HL-60 (cell line): ENCODE measurements at regions not wholly inside any gene's neighbourhood (a gene's known extent, or its start where the extent isn't known, plus 50 kb on each side); places are given as distances from the start of the nearest gene placed in this dataset.

Experiments
- POLR2AphosphoS5 ChIP-seq: IDR thresholded peaks from 2 replicates; pipeline ENCODE4 v1.6.1; 2012; ENCODE audit warnings: low read depth
- TF ChIP-seq, protein P1 (sequence below): IDR thresholded peaks from one replicate; pipeline ENCODE4 v1.5.1; 2011; ENCODE audit warnings: low read length, control low read depth, inconsistent platforms; ENCODE audit not compliant: insufficient read depth

DNA sequence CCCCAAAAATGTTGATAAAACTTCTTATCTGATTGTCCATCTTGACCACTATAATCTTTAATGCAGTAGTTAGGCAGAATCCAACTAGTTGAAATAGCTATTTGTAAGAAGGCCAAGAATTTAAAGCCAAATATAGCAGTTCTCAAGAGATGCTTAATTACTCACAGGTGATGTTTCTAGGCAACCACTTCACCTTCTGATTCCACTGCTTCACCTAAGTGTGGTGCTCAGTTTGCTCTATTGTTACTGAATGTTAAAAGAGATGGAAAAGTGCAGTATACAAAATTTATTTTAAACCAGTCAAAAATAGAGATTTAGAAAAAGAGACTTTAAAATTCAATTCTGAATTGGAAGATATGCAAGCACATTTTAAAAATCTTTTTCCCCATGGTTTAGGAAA lies 539.4 kb downstream of the ZNF804A start:
- TF ChIP-seq, protein P1, sequence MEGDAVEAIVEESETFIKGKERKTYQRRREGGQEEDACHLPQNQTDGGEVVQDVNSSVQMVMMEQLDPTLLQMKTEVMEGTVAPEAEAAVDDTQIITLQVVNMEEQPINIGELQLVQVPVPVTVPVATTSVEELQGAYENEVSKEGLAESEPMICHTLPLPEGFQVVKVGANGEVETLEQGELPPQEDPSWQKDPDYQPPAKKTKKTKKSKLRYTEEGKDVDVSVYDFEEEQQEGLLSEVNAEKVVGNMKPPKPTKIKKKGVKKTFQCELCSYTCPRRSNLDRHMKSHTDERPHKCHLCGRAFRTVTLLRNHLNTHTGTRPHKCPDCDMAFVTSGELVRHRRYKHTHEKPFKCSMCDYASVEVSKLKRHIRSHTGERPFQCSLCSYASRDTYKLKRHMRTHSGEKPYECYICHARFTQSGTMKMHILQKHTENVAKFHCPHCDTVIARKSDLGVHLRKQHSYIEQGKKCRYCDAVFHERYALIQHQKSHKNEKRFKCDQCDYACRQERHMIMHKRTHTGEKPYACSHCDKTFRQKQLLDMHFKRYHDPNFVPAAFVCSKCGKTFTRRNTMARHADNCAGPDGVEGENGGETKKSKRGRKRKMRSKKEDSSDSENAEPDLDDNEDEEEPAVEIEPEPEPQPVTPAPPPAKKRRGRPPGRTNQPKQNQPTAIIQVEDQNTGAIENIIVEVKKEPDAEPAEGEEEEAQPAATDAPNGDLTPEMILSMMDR, result no peak
- TF ChIP-seq POLR2AphosphoS5, result no peak
